Fibroblast of lung (primary cell): ENCODE measurements at regions not wholly inside any gene's neighbourhood (a gene's known extent, or its start where the extent isn't known, plus 50 kb on each side); places are given as distances from the start of the nearest gene placed in this dataset.

Experiments
- DNase-seq, 2 donors: peaks; one replicate each; pipeline versions ENCODE4 v3.0.0 to v3.0.0-alpha.2; 2010; ENCODE audit warnings: low read depth in 2 of 2
- H2AFZ ChIP-seq: 2 replicates; pipeline ENCODE4 v1.5.1; 2012; ENCODE audit warnings: low read length, control low read depth, inconsistent platforms
- H3K27ac ChIP-seq: 2 replicates; pipeline ENCODE4 v1.5.1; 2011; ENCODE audit warnings: low read length, control low read depth; ENCODE audit not compliant: insufficient read depth
- H3K27me3 ChIP-seq: 2 replicates; pipeline ENCODE4 v1.5.1; 2011; ENCODE audit warnings: mild to moderate bottlenecking, low read length; ENCODE audit not compliant: control insufficient read depth, insufficient read depth
- H3K36me3 ChIP-seq: 2 replicates; pipeline ENCODE4 v1.5.1; 2011; ENCODE audit warnings: low read length; ENCODE audit not compliant: control insufficient read depth, insufficient read depth
- H3K4me1 ChIP-seq: 2 replicates; pipeline ENCODE4 v1.5.1; 2011; ENCODE audit warnings: low read length; ENCODE audit not compliant: control insufficient read depth, insufficient read depth; ENCODE audit errors: extremely low read depth
- H3K4me2 ChIP-seq: 2 replicates; pipeline ENCODE4 v1.5.1; 2011; ENCODE audit warnings: low read length, control low read depth; ENCODE audit not compliant: insufficient read depth; ENCODE audit errors: extremely low read depth
- H3K4me3 ChIP-seq, 4 experiments: fragments of 200-600 bp in 1 of 4; sonication (generic) in 1 of 4; replicated peaks in 1 of 4; 2 replicates each; pipeline ENCODE4 v1.5.1; 2011 to 2016; ENCODE audit warnings: low read length in 4 of 4, low read depth in 3 of 4, mild to moderate bottlenecking in 3 of 4, control low read depth in 2 of 4, inconsistent platforms in 1 of 4, mixed read lengths in 1 of 4; ENCODE audit not compliant: insufficient read depth in 1 of 4; ENCODE audit errors: control extremely low read depth in 1 of 4
- H3K79me2 ChIP-seq: 2 replicates; pipeline ENCODE4 v1.5.1; 2012; ENCODE audit warnings: mild to moderate bottlenecking, low read length, inconsistent platforms; ENCODE audit not compliant: control insufficient read depth, insufficient read depth
- H3K9ac ChIP-seq: 2 replicates; pipeline ENCODE4 v1.5.1; 2011; ENCODE audit warnings: mild to moderate bottlenecking, low read length, control low read depth; ENCODE audit not compliant: insufficient read depth
- H3K9me3 ChIP-seq: 2 replicates; pipeline ENCODE4 v1.5.1; 2012; ENCODE audit warnings: low read depth, low read length; ENCODE audit not compliant: control insufficient read depth, insufficient read depth
- H4K20me1 ChIP-seq: 2 replicates; pipeline ENCODE4 v1.5.1; 2011; ENCODE audit warnings: low read length; ENCODE audit not compliant: control insufficient read depth, insufficient read depth; ENCODE audit errors: extremely low read depth
- CTCF ChIP-seq, 2 donors: IDR thresholded peaks in 1 of 2; conservative IDR thresholded peaks in 1 of 2; 1 replicate in 1 of 2; 2 replicates in 1 of 2; pipeline ENCODE4 v1.5.1; 2011 to 2012; ENCODE audit warnings: low read length in 2 of 2, control low read depth in 1 of 2, inconsistent platforms in 1 of 2, low read depth in 1 of 2, mild to moderate bottlenecking in 1 of 2
- EZH2 ChIP-seq: IDR thresholded peaks from 2 replicates; pipeline ENCODE4 v1.5.1; 2012; ENCODE audit warnings: low read length, control low read depth, mild to moderate bottlenecking; ENCODE audit errors: missing control alignments

- Histone ChIP-seq H4K20me1 (no peaks in the 10 kb centered on the region), H3K9me3 (no peaks in the 10 kb centered on the region), H3K27ac (no peak overlapping the region), H3K79me2 (no peaks in the 10 kb centered on the region), H3K36me3 (no peaks in the 10 kb centered on the region), H3K4me3 (no peak overlapping the region), H3K27me3 (no peaks in the 10 kb centered on the region), H3K9ac (no peak overlapping the region), H3K4me1 (no peaks in the 10 kb centered on the region), H3K4me2 (no peak overlapping the region), H2AFZ (no peak overlapping the region)
- no peak for DNase-seq
- no peak for TF ChIP-seq EZH2
- TF ChIP-seq CTCF (conservative IDR thresholded peaks at IDR 0.05 in 1 of 2, IDR thresholded peaks at IDR 0.05 in 1 of 2; ENCODE audit: low read depth in 1 of 2, low read length in 2 of 2) = no peak
These were observed 274.9 kb downstream of the FAM43A start for GRCh38 chr3:194960446-194961032.

- Histone ChIP-seq H4K20me1 (no peaks in the 10 kb centered on the region), H3K9me3 (no peaks in the 10 kb centered on the region), H3K27ac (no peak overlapping the region), H2AFZ (no peak overlapping the region), H3K79me2 (no peaks in the 10 kb centered on the region), H3K4me3 (no peak overlapping the region), H3K4me2 (no peak overlapping the region), H3K9ac (no peak overlapping the region), H3K36me3 (no peaks in the 10 kb centered on the region), H3K27me3 (no peaks in the 10 kb centered on the region), H3K4me1 (no peaks in the 10 kb centered on the region)
- TF ChIP-seq CTCF (conservative IDR thresholded peaks at IDR 0.05 in 1 of 2, IDR thresholded peaks at IDR 0.05 in 1 of 2; ENCODE audit: low read depth in 1 of 2, low read length in 2 of 2) (no peak), EZH2 (no peak)
- DNase-seq = no peak
These were observed 275.5 kb downstream of the FAM43A start for GRCh38 chr3:194961149-194961548.

- H3K4me1 ChIP-seq = no peaks in the 10 kb centered on the region
These were observed 275.9 kb downstream of the FAM43A start for GRCh38 chr3:194961571-194961970.

More at GRCh38 chr3:194961571-194961970, 275.9 kb downstream of the FAM43A start:
- Histone ChIP-seq H3K4me2 (no peak overlapping the region), H3K36me3 (no peaks in the 10 kb centered on the region), H2AFZ (no peak overlapping the region), H3K9ac (no peak overlapping the region), H3K79me2 (no peaks in the 10 kb centered on the region), H3K27me3 (peaks cover 2% of the 10 kb centered on the region), H4K20me1 (no peaks in the 10 kb centered on the region), H3K4me3 (no peak overlapping the region), H3K9me3 (no peaks in the 10 kb centered on the region), H3K27ac (no peak overlapping the region)
- TF ChIP-seq EZH2 = no peak
- no peak for TF ChIP-seq CTCF (conservative IDR thresholded peaks at IDR 0.05 in 1 of 2, IDR thresholded peaks at IDR 0.05 in 1 of 2; ENCODE audit: low read depth in 1 of 2, low read length in 2 of 2)
- DNase-seq = no peak
